HG03196 (cell line): ENCODE measurements at regions not wholly inside any gene's neighbourhood (a gene's known extent, or its start where the extent isn't known, plus 50 kb on each side); places are given as distances from the start of the nearest gene placed in this dataset.
A peak's percentile ranks its signal among the peaks of the same experiment; 100 is the strongest.

Experiments
- ATAC-seq: cut with Tn5 transposase; IDR thresholded peaks from one replicate; pipeline ENCODE4 v1.9.1; 2021; ENCODE audit not compliant: unreplicated experiment

DNA sequence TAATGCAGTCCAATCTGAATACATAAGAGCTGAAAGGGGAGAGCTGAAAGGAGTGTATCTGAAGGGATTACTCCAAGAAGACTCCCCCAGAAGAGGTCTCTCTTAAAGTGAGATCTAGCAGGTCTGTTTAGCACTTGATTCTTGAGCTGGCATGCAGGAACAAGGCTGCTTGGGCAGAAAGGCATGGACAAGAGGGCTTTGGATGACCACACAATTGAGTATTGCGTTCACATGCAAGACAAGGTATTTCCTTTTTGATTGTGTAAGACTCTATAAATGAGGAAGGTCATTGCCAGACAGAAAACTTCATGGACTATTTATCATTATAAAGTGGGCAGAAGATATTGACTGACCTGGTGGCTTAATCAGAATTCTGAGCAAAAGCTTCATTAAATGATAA, 145.5 kb upstream of the AFF2 start:
- no peak for ATAC-seq

DNA sequence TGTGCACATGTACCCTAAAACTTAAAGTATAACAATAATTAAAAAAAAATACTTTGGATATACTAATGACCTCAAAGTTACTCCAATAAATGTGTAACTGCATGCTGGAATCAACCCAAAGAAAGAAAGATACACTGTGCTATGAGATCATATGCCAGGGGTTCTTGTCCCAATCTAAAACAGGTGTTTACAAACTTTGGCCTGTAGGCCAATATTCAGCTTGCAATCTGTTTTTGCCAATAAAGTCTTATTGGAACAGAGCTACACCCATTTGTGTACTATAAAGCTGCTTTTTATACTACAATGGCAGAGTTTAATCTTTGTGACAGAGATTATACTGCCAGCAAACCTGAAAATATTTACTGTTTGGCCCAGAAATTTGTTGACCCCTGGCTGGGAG, 138.8 kb upstream of the AFF2 start:
- ATAC-seq: no peak

DNA sequence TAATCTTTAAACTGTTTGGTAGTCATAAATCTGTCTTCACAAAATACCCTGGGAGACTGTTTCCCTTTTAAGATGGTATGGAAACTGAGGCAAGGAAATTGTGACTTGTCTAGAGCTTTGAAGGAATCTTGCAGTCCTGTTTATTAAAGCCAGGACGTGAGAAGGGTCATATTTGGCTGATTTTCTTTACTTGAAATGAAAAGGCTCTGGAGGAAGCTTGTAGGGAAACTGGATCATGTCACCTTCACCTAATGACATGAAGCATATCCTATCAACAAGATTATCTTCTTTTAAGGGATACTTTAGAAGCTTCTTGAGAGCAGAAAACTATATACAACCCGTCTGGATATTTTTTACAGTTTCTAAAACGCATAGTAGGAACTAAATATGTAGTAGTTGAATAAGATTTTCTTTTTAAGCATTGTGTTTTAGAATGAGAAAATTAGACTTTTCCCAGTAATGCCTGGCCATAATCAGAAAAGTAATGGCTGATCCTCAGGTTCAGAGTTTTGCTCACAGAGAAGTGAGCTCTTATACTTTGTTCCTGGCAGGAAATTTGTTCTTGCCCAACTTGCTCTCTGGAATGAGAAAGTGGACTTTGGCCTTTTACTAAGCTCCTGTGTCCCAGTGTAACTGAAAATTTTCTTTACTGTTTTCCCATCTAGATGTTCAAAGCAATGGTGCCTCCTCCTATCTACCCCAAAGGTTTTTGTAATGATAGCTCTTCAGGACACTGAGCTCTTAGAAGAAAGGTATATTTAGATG, 136.8 kb upstream of the AFF2 start:
- ATAC-seq: no peak

DNA sequence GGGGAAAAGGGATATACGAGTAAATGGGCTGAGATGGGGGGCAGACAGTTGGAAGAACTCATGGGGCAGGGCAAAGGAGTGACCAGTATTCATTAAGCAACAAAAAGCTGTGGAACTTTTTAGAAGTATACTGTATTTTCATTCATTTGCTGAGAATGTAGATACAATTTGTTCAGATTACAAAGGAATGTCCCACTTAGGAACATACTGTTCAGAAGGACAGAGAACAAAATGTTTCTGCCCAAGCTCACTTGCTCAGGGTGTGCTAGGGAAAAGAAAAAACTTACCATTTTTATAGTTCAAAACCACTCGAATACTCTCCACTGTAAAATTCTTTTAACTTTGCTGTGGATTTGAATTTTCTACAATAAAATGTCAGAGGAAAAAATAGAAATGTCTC, 135.2 kb upstream of the AFF2 start:
- no peak for ATAC-seq

DNA sequence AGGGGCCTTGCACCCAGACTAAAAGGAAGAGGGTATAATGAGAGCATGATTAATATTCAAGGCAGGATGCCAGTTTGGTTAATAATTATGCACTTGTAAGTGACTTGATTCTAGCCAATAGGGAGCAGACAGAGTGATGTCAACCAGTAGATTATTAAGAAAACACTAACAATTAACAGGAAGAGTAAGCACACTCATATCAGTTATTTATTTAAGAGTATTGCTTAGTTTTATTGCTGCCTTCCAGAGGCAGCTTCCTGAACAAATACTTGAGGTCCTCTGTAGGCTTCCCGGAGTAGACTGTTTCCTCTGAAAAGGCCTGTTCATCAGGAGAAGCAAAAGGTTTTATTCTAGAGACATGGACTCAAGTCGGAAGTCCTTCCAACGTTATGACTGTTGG, 129.1 kb upstream of the AFF2 start:
- no peak for ATAC-seq

DNA sequence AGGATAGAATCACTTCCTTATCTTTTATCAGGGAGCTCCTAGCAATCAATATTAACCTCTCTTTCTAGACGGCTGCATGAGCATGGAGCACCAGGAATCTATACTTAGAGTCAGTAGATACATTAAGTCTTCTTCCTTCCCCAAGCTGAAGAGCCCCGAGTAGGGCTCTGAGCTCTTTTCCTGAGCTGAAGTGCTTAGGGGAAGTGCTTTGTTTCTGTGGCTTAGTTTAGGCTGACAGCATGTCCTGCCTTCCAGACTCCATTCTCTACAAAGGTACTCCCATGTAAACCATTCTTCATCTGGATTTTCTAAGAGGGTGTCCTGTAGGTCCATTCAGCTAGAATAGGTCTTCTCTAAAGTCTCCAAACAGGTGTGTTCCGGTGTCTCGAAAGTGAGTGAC, 127.5 kb upstream of the AFF2 start:
- ATAC-seq: no peak

DNA sequence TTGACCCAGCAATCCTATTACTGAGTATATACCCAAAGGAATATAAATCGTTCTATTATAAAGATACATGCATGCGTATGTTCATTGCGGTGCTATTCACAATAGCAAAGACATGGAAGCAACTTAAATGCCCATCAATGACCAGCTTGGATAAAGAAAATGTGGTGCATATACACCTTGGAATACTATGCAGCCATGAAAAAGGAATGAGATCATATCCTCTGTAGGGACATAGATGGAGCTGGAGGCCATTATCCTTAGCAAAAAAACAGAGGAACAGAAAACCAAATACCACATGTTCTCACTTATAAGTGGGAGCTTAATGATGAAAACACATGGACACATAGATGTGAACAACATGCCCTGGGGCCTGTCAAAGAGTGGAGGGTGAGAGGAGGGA, 124.1 kb upstream of the AFF2 start:
- ATAC-seq: no peak

DNA sequence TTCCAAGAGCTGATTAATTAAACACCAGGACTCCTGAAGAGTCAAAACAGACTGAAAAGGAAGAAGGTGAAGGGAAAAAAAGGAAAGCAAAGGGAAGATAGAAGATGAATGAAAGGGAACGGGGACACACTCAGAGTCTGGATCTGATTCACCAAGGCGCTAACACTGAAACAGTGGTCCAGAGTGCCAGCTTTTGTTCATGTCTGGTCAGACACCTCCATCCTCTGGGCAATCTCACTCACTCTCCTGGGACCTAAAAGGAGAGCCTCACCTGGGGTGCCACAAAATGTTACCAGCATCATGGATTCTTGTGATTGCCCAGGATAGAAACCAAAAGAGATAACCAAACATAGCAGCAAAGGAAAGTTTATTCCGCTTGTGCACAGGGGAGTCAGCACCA, 120.3 kb upstream of the AFF2 start:
- no peak for ATAC-seq

DNA sequence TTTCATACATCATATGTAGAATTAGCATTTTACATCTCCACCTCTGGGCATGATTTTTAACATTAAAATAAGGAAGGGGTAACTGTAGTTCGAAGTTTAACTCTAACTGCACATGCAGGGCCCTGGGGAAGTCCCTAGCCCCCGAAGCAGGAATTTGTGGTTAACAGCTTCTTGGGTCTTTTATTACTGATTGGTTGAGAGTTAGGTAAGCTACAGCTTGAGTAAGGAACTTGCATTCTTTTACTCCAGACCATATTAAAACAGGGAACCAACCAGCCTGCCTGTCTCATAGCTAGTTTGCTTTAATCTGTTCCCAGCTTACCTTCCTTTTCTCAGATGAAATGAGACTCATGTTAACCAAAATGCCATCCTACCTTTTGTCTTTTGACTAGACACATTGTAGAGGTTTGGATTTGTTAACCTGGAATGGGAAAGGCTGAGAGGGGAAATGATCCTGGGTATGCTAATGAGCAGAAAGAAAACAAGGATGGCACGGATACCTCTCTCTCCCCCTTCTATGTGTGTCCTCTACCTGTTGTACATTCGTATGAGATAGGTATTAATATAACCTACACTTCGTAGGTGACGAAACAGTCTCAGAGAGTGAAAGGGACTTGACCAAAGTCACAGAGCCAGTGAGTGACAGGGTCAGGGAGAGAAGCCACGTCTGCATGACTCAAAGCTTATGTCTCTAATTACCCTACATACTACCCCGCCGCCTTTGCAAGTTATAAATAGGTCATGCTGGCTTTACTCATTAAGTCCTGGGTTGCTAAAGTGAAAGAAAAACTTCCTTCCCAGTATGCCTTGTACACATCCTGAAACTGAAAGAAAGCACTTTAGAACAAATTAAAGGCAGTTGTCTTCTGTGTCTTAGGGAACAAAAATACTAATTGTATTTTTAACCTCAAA, 119.5 kb upstream of the AFF2 start:
- peak; percentile 94 for ATAC-seq

DNA sequence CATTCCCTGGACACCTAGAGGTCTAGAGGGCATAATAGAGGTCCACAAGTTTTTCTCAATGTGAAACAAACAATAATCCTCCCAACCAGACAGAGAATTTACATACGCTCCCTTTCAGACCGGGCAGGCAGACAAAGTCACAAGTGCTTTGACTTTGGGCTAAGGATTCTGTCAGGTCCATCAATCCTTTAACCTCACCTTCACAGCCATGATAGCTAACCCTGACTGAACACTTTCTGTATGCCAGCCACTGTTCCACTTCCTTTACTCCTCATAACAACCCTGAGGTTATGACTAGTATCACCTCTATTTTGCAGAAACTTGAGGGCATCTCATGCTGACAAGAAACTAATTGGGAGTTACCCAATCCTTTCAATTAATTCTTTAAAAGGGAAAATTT, 118.8 kb upstream of the AFF2 start:
- ATAC-seq: peak; percentile 37

DNA sequence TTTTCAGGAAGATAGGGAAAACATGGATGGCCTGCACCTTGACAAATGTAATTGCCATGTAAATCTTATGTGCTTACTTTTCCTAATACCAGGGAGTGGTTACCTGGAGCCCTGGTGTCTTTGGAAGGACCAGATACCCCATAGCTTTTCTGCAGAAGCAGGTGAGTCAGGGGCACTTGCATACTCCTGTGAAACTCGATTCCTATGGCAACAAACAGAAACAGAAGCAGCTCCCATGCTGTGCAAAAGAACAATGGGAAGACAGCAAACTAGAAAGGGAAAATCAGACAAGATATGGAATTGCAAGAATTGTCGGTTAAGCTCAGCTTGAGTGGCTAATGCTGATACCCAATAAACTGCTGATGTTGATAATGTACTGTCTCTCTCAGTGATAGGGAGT, 117.4 kb upstream of the AFF2 start:
- ATAC-seq: no peak

DNA sequence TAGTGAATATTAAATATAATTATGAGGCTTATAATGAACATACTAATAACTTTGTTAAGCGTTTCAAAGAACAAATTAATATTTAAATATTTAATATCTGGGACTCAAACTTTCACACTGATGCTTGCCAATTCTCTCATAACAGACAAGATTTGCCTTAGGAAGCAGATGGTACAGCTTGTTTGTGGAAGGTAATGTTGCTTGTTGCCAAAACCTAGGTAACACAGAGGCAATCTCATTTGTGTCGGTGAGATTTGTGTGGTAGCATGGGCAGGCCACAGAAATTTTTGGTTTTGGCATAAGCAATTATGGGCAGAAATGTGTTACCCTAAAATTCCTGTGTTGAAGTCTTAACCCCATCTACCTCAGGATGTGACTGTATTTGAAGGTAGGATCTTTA, 114.9 kb upstream of the AFF2 start:
- no peak for ATAC-seq

DNA sequence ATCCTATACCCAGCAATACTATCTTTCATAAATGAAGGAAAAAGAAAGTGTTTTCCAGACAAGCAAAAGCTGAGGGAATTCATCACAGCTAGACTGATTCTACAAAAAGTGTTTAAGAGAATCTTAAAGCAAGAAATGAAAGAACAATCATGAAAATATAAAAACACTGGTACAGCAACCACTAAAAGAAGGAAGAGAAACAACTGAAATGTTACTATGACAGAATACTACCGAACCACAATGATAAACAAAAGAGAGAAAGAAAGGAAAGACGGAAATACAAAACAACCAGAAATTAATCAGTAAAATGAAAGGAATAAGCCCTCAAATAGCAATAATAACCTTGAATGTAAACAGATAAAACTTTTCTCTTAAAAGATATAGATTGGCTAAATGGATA, 110.8 kb upstream of the AFF2 start:
- no peak for ATAC-seq

DNA sequence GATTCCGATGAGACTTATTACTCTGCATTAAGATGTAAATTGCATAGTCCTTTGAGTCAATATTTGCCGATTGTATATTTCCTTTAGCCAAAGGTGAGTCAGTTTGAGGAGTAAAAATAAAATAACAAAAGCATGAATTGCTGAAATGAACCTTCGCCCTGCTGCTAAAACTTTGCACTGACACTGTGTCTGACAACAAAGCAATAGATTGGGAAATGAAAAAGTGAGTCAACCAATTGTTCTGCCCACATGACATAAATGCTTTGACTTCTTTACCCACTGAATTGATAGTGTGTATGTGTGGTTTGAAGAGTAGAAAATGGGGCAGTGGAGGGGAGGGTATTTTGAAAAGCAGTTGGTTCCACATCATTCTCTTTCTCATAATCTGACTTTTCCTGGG, 88.4 kb upstream of the AFF2 start:
- ATAC-seq: no peak

DNA sequence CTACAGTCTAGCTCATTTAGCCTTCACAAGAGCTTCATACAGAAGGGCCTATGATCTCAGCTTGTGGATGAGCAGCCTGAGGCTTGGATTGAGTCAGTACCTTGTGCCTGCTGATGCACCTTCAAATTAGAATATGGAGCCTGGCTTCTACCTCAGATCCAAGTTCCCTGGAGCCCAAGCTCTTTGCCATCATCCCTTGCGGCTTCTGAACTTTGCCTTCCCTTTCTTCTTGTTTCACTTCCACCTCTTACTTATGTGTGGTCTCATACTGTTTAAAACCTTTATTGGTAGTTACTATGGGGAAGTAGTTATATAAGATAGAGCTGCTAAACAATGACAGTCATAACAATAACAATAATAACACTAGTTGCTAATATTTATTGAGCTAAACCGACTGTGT, 84.3 kb upstream of the AFF2 start:
- no peak for ATAC-seq

DNA sequence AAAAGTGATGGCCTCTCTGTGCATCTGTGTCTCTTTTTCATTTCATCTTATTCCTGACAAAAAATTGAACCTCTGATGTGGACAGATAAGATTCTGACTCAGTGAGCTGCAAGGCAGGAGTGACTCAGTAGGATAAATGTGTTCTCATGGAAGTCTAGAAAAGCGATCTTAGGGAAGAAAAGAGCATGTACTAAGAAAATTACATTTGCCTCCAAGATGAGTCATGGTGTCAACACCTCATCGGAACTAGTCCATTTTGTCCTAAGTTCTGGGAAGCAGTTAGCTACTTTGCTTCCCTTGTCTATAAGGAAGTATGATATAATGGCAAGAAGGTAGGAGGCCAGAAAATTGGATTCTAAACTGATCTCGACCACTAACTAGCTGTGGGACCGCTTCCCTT, 83.5 kb upstream of the AFF2 start:
- no peak for ATAC-seq

DNA sequence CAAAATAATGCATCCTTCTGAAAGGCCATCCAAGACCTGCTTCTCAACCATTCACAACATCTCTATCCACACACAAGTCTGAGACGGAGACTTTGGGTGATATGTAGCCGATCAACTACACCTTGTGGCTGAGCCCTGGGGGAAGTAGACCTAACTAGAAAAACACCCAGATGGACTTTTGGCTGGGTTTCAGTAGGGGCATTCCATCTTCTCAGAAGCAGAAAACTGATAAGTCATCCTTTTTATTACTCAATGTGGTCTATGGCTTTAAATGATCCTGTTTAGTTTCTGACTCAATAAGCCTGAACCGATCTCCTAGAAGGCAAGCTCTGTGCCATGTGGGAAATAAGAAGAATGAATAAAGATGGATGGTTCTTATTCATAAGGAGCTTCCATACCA, 82.5 kb upstream of the AFF2 start:
- no peak for ATAC-seq

DNA sequence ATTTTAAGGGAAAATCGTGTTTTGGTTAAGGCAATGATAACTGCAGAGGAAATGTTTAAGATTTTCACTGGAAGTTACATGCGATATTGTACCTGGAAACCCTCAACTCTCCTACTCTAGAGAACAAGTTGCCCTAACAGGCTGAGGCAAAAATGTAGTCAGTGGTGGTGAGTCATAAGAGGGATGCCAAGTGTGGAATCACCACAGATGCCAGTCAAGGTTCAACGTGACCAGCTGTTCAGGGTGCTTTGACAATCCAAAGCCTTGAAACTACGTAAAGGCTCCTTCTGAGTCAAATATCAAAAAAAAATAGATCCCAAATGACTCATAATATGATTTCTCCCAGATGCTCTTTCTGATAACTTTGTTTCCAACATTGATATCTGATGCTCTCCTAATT, 77.9 kb upstream of the AFF2 start:
- ATAC-seq: no peak

DNA sequence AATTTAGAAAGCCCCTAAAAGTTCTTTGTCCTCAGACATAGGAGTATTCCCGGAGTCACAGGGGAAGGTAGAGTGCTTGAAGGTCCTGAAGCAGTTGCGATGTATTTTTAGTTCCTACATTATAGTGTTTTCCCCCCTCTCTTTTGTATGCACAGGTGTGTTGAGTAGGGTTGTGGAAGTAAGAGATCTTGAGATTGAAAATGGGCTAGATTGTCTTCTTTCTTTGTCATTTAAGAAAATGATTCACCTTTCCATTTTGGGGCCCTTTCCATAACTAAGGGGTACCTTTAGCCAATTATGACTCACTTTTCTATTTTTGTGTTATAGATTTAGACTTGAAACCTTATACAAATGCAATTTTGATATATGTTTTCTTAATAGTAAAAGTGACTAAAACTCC, 75.8 kb upstream of the AFF2 start:
- ATAC-seq: no peak

DNA sequence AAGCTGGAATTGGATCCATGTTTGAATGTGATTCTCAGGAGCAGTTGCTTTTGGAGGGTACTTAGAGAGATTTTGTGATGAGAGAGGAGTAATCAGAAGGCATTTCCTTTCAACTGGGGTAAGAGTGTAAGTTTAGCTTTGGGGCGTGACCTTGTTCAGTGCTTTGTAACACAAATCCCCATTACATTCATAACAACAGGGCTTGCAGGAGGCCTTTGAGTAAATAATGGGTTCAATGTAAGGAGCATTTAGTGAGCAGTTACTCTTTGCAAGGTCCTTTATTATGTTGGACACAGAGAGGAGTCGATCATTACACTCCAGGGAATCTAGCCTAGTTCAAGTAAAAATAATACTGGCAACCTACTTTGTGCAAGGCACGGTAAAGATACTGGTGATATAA, 74.0 kb upstream of the AFF2 start:
- no peak for ATAC-seq

DNA sequence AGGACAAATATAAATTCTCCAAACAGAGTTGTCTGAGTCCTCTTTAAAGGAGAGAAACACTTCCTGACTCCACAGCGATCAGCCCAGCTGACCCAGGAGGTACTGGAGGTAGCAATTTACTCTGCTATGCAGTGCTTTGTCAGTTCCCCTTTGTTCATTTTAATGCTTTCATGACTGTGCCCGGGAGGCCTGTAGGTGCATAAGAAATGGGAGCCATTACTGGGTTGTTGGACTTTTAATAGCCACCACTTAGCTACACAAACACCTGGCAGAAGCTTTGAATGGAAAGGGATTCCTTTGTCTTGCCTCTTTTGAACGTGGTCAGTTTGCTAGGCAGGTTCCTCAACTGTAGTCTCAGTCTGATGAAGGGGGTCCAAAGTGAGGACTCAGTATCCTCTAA, 59.0 kb upstream of the AFF2 start:
- ATAC-seq: no peak

DNA sequence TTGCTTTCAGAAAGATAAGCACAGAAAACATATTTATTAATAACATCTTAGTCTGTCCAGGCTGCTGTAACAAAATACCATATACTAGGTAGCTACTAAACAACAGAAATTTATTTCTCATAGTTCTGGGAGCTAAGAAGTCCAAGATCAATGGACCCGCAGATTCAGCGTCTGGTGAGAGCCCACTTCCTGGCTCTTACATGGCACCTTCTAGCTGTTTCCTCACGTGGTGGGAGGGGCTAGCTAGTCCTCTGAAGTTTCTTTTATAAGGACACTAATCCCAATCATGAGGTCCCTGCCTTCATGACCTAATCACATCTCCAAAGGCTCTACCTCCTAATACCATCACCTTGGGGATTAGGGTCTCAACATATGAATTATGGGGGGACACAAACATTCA, 57.2 kb upstream of the AFF2 start:
- ATAC-seq: no peak

DNA sequence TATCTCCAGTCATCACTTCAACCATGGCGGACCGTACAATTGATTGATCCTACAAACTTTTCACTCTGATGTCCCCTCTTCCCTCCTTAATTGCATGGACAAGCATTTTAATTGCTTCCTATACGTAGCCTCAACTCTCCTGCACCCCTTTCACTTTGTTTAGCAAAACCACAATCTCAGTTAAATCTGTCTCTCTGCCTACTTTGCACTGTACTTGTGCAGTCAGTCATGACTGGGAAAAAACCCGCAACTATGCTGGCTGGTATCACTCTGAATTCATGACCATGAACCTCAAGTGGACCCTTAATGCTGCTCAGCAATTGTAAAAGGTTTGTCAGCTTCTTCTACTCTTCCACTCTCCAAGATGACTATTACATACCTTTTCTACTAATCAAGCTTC, 51.7 kb upstream of the AFF2 start:
- ATAC-seq: no peak
